ENCODE measurements at regions not wholly inside any gene's neighbourhood (a gene's known extent, or its start where the extent isn't known, plus 50 kb on each side); places are given as distances from the start of the nearest gene placed in this dataset.
"Not testable (repeated sequence)": the region's sequence is repeated elsewhere in the genome, so short reads cannot be mapped to it uniquely, and the experiment has no call there.

DNA sequence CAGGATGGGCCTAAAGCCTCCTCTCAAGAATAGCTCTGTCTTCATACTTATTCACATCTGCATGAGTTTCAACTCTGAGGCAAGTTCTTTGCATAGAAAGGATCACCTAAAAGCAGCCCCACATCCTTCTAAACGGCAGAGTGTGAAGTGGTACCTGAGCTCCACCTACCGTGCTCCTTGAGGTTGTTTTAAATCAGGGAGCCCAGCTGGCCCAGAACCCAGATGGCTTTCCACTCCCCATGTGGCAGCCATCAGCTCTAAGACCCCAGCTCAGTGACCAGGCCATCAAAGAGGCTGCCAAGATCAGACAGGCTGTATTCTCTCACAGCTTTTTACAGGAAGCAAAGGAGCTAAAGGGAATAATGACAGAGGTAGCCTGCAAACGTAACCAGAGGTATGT lies 299.3 kb downstream of the RASEF start:
- TF ChIP-seq, protein P1, sequence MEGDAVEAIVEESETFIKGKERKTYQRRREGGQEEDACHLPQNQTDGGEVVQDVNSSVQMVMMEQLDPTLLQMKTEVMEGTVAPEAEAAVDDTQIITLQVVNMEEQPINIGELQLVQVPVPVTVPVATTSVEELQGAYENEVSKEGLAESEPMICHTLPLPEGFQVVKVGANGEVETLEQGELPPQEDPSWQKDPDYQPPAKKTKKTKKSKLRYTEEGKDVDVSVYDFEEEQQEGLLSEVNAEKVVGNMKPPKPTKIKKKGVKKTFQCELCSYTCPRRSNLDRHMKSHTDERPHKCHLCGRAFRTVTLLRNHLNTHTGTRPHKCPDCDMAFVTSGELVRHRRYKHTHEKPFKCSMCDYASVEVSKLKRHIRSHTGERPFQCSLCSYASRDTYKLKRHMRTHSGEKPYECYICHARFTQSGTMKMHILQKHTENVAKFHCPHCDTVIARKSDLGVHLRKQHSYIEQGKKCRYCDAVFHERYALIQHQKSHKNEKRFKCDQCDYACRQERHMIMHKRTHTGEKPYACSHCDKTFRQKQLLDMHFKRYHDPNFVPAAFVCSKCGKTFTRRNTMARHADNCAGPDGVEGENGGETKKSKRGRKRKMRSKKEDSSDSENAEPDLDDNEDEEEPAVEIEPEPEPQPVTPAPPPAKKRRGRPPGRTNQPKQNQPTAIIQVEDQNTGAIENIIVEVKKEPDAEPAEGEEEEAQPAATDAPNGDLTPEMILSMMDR (IDR thresholded peaks at IDR 0.05; ENCODE audit: control insufficient read depth, extremely low read depth, insufficient read depth) = peak; percentile 76
- DNase-seq (ENCODE audit: low read depth) = peak; percentile 10
- no peak overlapping the region for H3K4me3 ChIP-seq (ENCODE audit: low read depth, low read length)

GRCh38 chr9:82764061-82764668 lies 298.8 kb downstream of the RASEF start:
- H3K4me3 ChIP-seq (ENCODE audit: low read depth, low read length) = no peak overlapping the region
- DNase-seq (ENCODE audit: low read depth) = no peak
- TF ChIP-seq, protein P1 (IDR thresholded peaks at IDR 0.05; ENCODE audit: control insufficient read depth, extremely low read depth, insufficient read depth) = no peak

- DNase-seq (ENCODE audit: low read depth) = not testable (repeated sequence)
Observed at GRCh38 chr9:82774707-82775231, 288.2 kb downstream of the RASEF start.

GRCh38 chr9:82776508-82776907 lies 286.4 kb downstream of the RASEF start:
- no peak overlapping the region for H3K4me3 ChIP-seq (ENCODE audit: low read depth, low read length)
- TF ChIP-seq, protein P1 (IDR thresholded peaks at IDR 0.05; ENCODE audit: control insufficient read depth, extremely low read depth, insufficient read depth) = no peak
- no peak for DNase-seq (ENCODE audit: low read depth)

More at GRCh38 chr9:82774707-82775231, 288.2 kb downstream of the RASEF start:
- H3K4me3 ChIP-seq (ENCODE audit: low read depth, low read length) = not testable (repeated sequence)

GRCh38 chr9:82777366-82777765 lies 285.6 kb downstream of the RASEF start:
- no peak overlapping the region for H3K4me3 ChIP-seq (ENCODE audit: low read depth, low read length)
- no peak for DNase-seq (ENCODE audit: low read depth)
- TF ChIP-seq, protein P1 (IDR thresholded peaks at IDR 0.05; ENCODE audit: control insufficient read depth, extremely low read depth, insufficient read depth) = no peak

DNA sequence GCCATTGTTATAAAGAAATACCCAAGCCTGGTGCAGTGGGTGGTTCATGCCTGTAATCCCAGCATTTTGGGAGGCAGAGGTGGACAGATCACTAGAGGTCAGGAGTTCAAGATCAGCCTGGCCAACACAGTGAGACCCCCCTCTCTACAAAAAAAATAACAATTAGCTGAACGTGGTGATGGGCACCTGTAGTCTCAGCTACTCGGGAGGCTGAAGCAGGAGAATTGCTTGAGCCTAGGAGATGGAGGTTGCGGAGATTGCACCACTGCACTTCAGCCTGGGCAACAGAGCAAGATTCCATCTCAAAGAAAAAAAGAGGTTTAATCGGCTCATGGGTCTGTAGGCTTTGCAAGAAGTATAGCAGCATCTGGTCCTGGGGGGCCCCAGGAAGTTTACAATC lies 284.0 kb downstream of the RASEF start:
- DNase-seq (ENCODE audit: low read depth); H3K4me3 ChIP-seq (ENCODE audit: low read depth, low read length): not testable (repeated sequence)

DNA sequence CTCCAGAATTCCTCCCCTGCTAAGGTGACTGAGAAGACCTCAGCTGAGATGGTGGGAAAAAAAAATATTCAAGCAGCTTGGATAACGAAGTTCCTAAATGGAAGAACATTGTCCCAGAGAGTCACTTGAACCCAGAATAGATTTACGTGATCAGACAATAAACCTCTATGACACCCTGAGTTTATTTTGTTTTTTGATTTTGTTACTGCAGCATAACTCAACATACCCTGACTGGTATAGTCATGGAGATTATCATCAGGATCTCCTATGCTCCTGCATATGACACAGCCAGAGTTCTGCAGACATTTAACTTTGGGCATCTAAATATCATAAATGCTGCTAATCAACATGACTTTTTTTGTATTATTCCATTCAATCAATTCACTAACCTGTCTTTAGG lies 282.9 kb downstream of the RASEF start:
- no peak for DNase-seq (ENCODE audit: low read depth)
- H3K4me3 ChIP-seq (ENCODE audit: low read depth, low read length) = no peak overlapping the region
- TF ChIP-seq, protein P1 (IDR thresholded peaks at IDR 0.05; ENCODE audit: control insufficient read depth, extremely low read depth, insufficient read depth) = no peak

GRCh38 chr9:82781921-82782392 lies 281.0 kb downstream of the RASEF start:
- TF ChIP-seq, protein P1 (IDR thresholded peaks at IDR 0.05; ENCODE audit: control insufficient read depth, extremely low read depth, insufficient read depth) = no peak
- no peak for DNase-seq (ENCODE audit: low read depth)
- H3K4me3 ChIP-seq (ENCODE audit: low read depth, low read length) = no peak overlapping the region
